Keratinocyte (primary cell): ENCODE measurements at regions not wholly inside any gene's neighbourhood (a gene's known extent, or its start where the extent isn't known, plus 50 kb on each side); places are given as distances from the start of the nearest gene placed in this dataset.

Experiments
- DNase-seq: peaks from one replicate; pipeline ENCODE4 v3.0.0-alpha.2; 2011; ENCODE audit warnings: low read depth, missing footprints, low spot score
- FAIRE-seq: peaks from 2 replicates; lab custom pipeline; 2011; peaks lifted over from hg19 to GRCh38; lab: Jason Lieb, UNC
- H2AFZ ChIP-seq: 2 replicates; pipeline ENCODE4 v1.6.0; 2012; ENCODE audit warnings: low read length, control low read depth, inconsistent platforms; ENCODE audit not compliant: control insufficient read depth
- H3K27ac ChIP-seq: 2 replicates; pipeline ENCODE4 v1.5.1; 2011; ENCODE audit warnings: low read length; ENCODE audit not compliant: control insufficient read depth, insufficient read depth
- H3K27me3 ChIP-seq: 3 replicates; pipeline ENCODE4 v1.6.0; 2011; ENCODE audit warnings: low read length; ENCODE audit not compliant: control insufficient read depth, insufficient read depth; ENCODE audit errors: extremely low read depth
- H3K36me3 ChIP-seq, 2 experiments: 2 replicates in 1 of 2; 3 replicates in 1 of 2; pipeline ENCODE4 v1.5.1; 2011; ENCODE audit warnings: low read length in 2 of 2, mild to moderate bottlenecking in 1 of 2; ENCODE audit not compliant: control insufficient read depth in 2 of 2, insufficient read depth in 2 of 2; ENCODE audit errors: extremely low read depth in 1 of 2
- H3K4me1 ChIP-seq: 3 replicates; pipeline ENCODE4 v1.5.1; 2011; ENCODE audit warnings: low read length; ENCODE audit not compliant: control insufficient read depth, insufficient read depth; ENCODE audit errors: extremely low read depth
- H3K4me2 ChIP-seq: 3 replicates; pipeline ENCODE4 v1.6.0; 2011; ENCODE audit warnings: low read depth, low read length; ENCODE audit not compliant: control insufficient read depth, insufficient read depth; ENCODE audit errors: extremely low read depth
- H3K4me3 ChIP-seq, 3 experiments: fragments of 200-600 bp in 1 of 3; sonication (generic) in 1 of 3; 2 replicates in 2 of 3; 3 replicates in 1 of 3; pipeline ENCODE4 v1.5.1; 2011 to 2016; ENCODE audit warnings: low read length in 3 of 3, mild to moderate bottlenecking in 3 of 3, control low read depth in 2 of 3, inconsistent platforms in 1 of 3, low read depth in 1 of 3, mixed read lengths in 1 of 3, mixed run types in 1 of 3, moderate library complexity in 1 of 3; ENCODE audit not compliant: control insufficient read depth in 2 of 3, insufficient read depth in 2 of 3; ENCODE audit errors: extremely low read depth in 1 of 3
- H3K79me2 ChIP-seq: 2 replicates; pipeline ENCODE4 v1.6.0; 2012; ENCODE audit warnings: low read length; ENCODE audit not compliant: control insufficient read depth, insufficient read depth
- H3K9ac ChIP-seq: 3 replicates; pipeline ENCODE4 v1.6.0; 2011; ENCODE audit warnings: low read length; ENCODE audit not compliant: control insufficient read depth, insufficient read depth; ENCODE audit errors: extremely low read depth
- H3K9me1 ChIP-seq: 3 replicates; pipeline ENCODE4 v1.6.0; 2011; ENCODE audit warnings: low read length; ENCODE audit not compliant: control insufficient read depth, insufficient read depth; ENCODE audit errors: extremely low read depth
- H3K9me3 ChIP-seq: 2 replicates; pipeline ENCODE4 v1.5.1; 2012; ENCODE audit warnings: low read depth, low read length; ENCODE audit not compliant: control insufficient read depth
- H4K20me1 ChIP-seq: 3 replicates; pipeline ENCODE4 v1.6.0; 2011; ENCODE audit warnings: low read length; ENCODE audit not compliant: control insufficient read depth, insufficient read depth; ENCODE audit errors: extremely low read depth
- CTCF ChIP-seq, 3 experiments: IDR thresholded peaks in 1 of 3; conservative IDR thresholded peaks in 1 of 3; optimal IDR thresholded peaks in 1 of 3; 2 replicates in 2 of 3; 3 replicates in 1 of 3; pipeline versions ENCODE3 to v1.5.1; 2011; ENCODE audit warnings: low read length in 3 of 3, mild to moderate bottlenecking in 3 of 3, moderate library complexity in 2 of 3, control low read depth in 1 of 3, inconsistent platforms in 1 of 3; ENCODE audit not compliant: insufficient read depth in 2 of 3; ENCODE audit errors: extremely low read depth in 1 of 3
- EZH2 ChIP-seq: IDR thresholded peaks from one replicate; pipeline ENCODE4 v1.6.1; 2012; ENCODE audit warnings: inconsistent platforms, mild to moderate bottlenecking, low read length, moderate library complexity
- dilution Hi-C: fragments of 300-500 bp; cut with MboI; formaldehyde crosslinking; loops from one replicate; pipeline ENCODE4 v1.7.0; 2020; ENCODE audit warnings: low sequenced_read_pairs; ENCODE audit not compliant: extremely low pct_ligation_motif_present

- Histone ChIP-seq H2AFZ (no peak overlapping the region), H3K4me2 (no peak overlapping the region), H3K4me1 (no peaks in the 10 kb centered on the region), H4K20me1 (no peaks in the 10 kb centered on the region), H3K36me3 (no peaks in the 10 kb centered on the region), H3K27me3 (no peaks in the 10 kb centered on the region), H3K9ac (no peak overlapping the region), H3K27ac (no peak overlapping the region), H3K9me1 (no peaks in the 10 kb centered on the region), H3K9me3 (no peaks in the 10 kb centered on the region), H3K79me2 (no peaks in the 10 kb centered on the region), H3K4me3 (no peak overlapping the region)
- dilution Hi-C loops, result no loop called here
- FAIRE-seq (no peak), DNase-seq (no peak)
- no peak for TF ChIP-seq EZH2
- TF ChIP-seq CTCF (optimal IDR thresholded peaks at IDR 0.05 in 1 of 3, IDR thresholded peaks at IDR 0.05 in 1 of 3, conservative IDR thresholded peaks at IDR 0.05 in 1 of 3; ENCODE audit: extremely low read depth in 1 of 3, insufficient read depth in 2 of 3, low read length in 3 of 3), result no peak
Observed at GRCh38 chr2:150977296-150977695, 284.4 kb downstream of the RBM43 start.

GRCh38 chr2:150976604-150977003, 285.1 kb downstream of the RBM43 start:
- no peak for TF ChIP-seq CTCF (optimal IDR thresholded peaks at IDR 0.05 in 1 of 3, IDR thresholded peaks at IDR 0.05 in 1 of 3, conservative IDR thresholded peaks at IDR 0.05 in 1 of 3; ENCODE audit: extremely low read depth in 1 of 3, insufficient read depth in 2 of 3, low read length in 3 of 3)
- TF ChIP-seq EZH2, result no peak
- FAIRE-seq, result no peak
- Histone ChIP-seq H3K4me2 (no peak overlapping the region), H3K27me3 (no peaks in the 10 kb centered on the region), H3K27ac (no peak overlapping the region), H3K9me1 (no peaks in the 10 kb centered on the region), H3K4me1 (no peaks in the 10 kb centered on the region), H3K9me3 (no peaks in the 10 kb centered on the region), H3K4me3 (no peak overlapping the region), H3K79me2 (no peaks in the 10 kb centered on the region), H2AFZ (no peak overlapping the region), H4K20me1 (no peaks in the 10 kb centered on the region), H3K9ac (no peak overlapping the region), H3K36me3 (no peaks in the 10 kb centered on the region)
- dilution Hi-C loops, result no loop called here
- no peak for DNase-seq
